ENCODE measurements at regions not wholly inside any gene's neighbourhood (a gene's known extent, or its start where the extent isn't known, plus 50 kb on each side); places are given as distances from the start of the nearest gene placed in this dataset.
A peak's percentile ranks its signal among the peaks of the same experiment; 100 is the strongest.

- in situ Hi-C loops (cut with HindIII; ENCODE audit: extremely low pct_ligation_motif_present, low pct_unique_long_range_greater_than_20kb), result no loop called here
- ATAC-seq, result no peak
These were observed 54.0 kb upstream of the LINC00305 start for GRCh38 chr18:64202863-64203262.

More at GRCh38 chr18:64202863-64203262, 54.0 kb upstream of the LINC00305 start:
- intact Hi-C loops (cut with micrococcal nuclease; ENCODE audit: unreplicated experiment), result no loop called here
- CTCF ChIA-PET (ENCODE audit: low intra/inter-chr PET ratio, low total read pairs), result no interaction called here
- FAIRE-seq (no peak), DNase-seq (ENCODE audit: low spot score) (no peak)
- POLR2A ChIA-PET, result no interaction called here
- TF ChIP-seq BCLAF1 (IDR thresholded peaks at IDR 0.05) (no peak), ATRX (CRISPR knock-in tag; IDR thresholded peaks at IDR 0.05; ENCODE audit: borderline replicate concordance) (no peak), SP1 (IDR thresholded peaks at IDR 0.05) (no peak), SP1 (CRISPR knock-in tag; IDR thresholded peaks at IDR 0.05) (no peak), PITX1 (CRISPR knock-in tag; IDR thresholded peaks at IDR 0.05) (no peak), CEBPB (IDR thresholded peaks at IDR 0.05; ENCODE audit: borderline replicate concordance, low read depth, low read length) (peak; percentile 56), AKAP8 (CRISPR knock-in tag; IDR thresholded peaks at IDR 0.05) (no peak), ZNF672 (CRISPR knock-in tag; IDR thresholded peaks at IDR 0.05) (no peak), ZNF337 (CRISPR knock-in tag; IDR thresholded peaks at IDR 0.05; ENCODE audit: borderline replicate concordance, low read depth) (no peak), ZFAT (CRISPR knock-in tag; conservative IDR thresholded peaks at IDR 0.05) (no peak)
- Histone ChIP-seq H3K36me3 (replicated peaks in 1 of 2; ENCODE audit: control insufficient read depth in 1 of 2, insufficient read depth in 2 of 2, low read length in 2 of 2) (no peaks in the 10 kb centered on the region), H3K27me3 (ENCODE audit: control insufficient read depth in 1 of 2, insufficient read depth in 2 of 2, low read length in 2 of 2) (no peaks in the 10 kb centered on the region), H3K79me2 (ENCODE audit: insufficient read depth, low read length) (no peaks in the 10 kb centered on the region), H3K4me2 (ENCODE audit: low read depth, low read length) (no peak overlapping the region), H4K20me1 (ENCODE audit: insufficient read depth, low read length) (no peaks in the 10 kb centered on the region), H3K4me1 (ENCODE audit: insufficient read depth, low read length) (no peaks in the 10 kb centered on the region), H2AFZ (ENCODE audit: low read length) (no peak overlapping the region), H3K9ac (ENCODE audit: insufficient read depth, low read depth, low read length) (no peak overlapping the region), H3K4me3 (replicated peaks in 1 of 3; ENCODE audit: insufficient read depth in 1 of 3, low read depth in 2 of 3, low read length in 3 of 3) (no peak overlapping the region), H3K27ac (ENCODE audit: extremely low read length, insufficient read depth, low read length) (no peak overlapping the region), H3K9me3 (ENCODE audit: low read length) (no peaks in the 10 kb centered on the region)
- no TSS peak for BruUV-seq (replicated peaks)
- WGBS (ENCODE audit: low lambda C conversion rate), result 25% methylated on average over 7 of the region's 7 CpGs
